WERI-Rb-1 (cell line): ENCODE measurements at regions not wholly inside any gene's neighbourhood (a gene's known extent, or its start where the extent isn't known, plus 50 kb on each side); places are given as distances from the start of the nearest gene placed in this dataset.
"Not testable (repeated sequence)": the region's sequence is repeated elsewhere in the genome, so short reads cannot be mapped to it uniquely, and the experiment has no call there.

Source experiments
- DNase-seq: peaks from one replicate; pipeline ENCODE4 v3.0.0-alpha.2; 2020
- H3K27ac ChIP-seq: fragments of 250-450 bp; sonication (Bioruptor Pico); 2 replicates; pipeline ENCODE4 v1.5.1; 2020; ENCODE audit warnings: mild to moderate bottlenecking, moderate library complexity
- H3K27me3 ChIP-seq: fragments of 250-450 bp; sonication (Bioruptor Pico); 2 replicates; pipeline ENCODE4 v1.5.1; 2021; ENCODE audit warnings: mild to moderate bottlenecking, low read depth, moderate library complexity; ENCODE audit not compliant: insufficient read depth, severe bottlenecking
- H3K36me3 ChIP-seq: fragments of 250-450 bp; sonication (Bioruptor Pico); 2 replicates; pipeline ENCODE4 v1.5.1; 2020; ENCODE audit warnings: mild to moderate bottlenecking, moderate library complexity
- H3K4me3 ChIP-seq: 2 replicates; pipeline ENCODE4 v1.5.1; 2011; ENCODE audit warnings: low read depth, mild to moderate bottlenecking, control low read depth, low read length
- H3K9me3 ChIP-seq: fragments of 250-450 bp; sonication (Bioruptor Pico); 2 replicates; pipeline ENCODE4 v1.5.1; 2021; ENCODE audit warnings: mild to moderate bottlenecking, moderate library complexity; ENCODE audit not compliant: severe bottlenecking
- CTCF ChIP-seq: IDR thresholded peaks from 2 replicates; pipeline ENCODE4 v1.5.1; 2011; ENCODE audit warnings: low read depth, mild to moderate bottlenecking, control low read depth, inconsistent platforms, low read length

- H3K27ac ChIP-seq: no peak overlapping the region
- no peaks in the 10 kb centered on the region for H3K36me3 ChIP-seq
- no peaks in the 10 kb centered on the region for H3K27me3 ChIP-seq
- DNase-seq: no peak
- no peaks in the 10 kb centered on the region for H3K9me3 ChIP-seq
- TF ChIP-seq CTCF: no peak
- H3K4me3 ChIP-seq: no peak overlapping the region
Measured at GRCh38 chr4:64738240-64738639, 329.0 kb upstream of the TECRL start.

- DNase-seq, H3K9me3 ChIP-seq, H3K36me3 ChIP-seq, H3K4me3 ChIP-seq, H3K27me3 ChIP-seq, H3K27ac ChIP-seq: not testable (repeated sequence)
Measured at GRCh38 chr4:64737854-64738138, 328.5 kb upstream of the TECRL start.

DNA sequence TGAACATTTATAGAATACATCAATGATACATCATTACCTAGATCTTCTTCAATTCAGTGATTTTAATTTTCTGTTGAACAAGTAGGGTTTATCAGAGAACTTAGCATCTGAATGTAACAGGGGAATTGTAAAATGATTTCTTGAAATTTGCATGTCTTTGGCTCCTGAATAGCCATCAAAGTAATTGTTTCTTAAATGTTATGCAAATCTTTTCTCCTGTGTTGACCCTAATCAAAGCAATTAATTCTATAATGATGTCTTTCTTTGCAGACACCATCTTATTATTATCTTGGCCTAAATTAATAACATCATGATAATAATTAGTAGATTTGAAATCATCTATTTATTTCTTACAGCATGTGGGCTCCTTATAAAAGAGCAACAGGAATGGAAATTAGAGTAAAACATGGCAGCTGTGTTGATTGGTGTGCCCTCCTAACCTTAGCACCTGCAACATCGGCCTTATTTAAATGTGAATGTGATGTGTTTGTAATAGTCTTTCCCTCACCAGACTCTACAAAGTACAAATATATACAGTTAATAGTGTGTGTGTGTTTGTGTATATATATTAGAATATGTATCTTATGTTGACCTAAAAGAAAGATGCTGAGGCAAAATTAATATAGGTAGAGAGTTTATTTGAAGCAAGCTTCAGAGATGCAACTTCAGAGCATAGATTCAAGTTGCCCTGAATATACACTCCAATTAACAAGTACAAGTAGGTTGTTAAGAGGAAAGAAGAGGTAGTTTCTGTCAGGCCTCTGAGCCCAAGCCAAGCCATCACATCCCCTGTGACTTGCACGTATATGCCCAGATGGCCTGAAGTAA is 328.0 kb upstream of the TECRL start:
- Histone ChIP-seq H3K4me3 (no peak overlapping the region), H3K36me3 (no peaks in the 10 kb centered on the region), H3K27me3 (no peaks in the 10 kb centered on the region), H3K9me3 (no peaks in the 10 kb centered on the region), H3K27ac (no peak overlapping the region)
- DNase-seq: no peak
- TF ChIP-seq CTCF: no peak

DNA sequence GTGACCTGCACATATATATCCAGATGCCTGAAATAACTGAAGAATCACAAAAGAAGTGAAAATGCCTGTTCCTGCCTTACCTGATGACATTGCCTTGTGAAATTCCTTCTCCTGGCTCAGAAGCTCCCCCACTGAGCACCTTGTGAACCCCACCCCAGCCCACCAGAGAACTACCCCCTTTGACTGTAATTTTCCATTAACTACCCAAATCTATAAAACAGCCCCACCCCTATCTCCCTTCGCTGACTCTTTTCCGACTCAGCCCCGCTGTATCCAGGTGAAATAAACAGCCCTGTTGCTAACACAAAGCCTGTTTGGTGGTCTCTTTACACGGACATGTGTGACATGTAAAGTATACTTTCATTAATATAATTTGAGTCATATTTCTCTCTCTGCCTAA is 320.3 kb upstream of the TECRL start:
- peaks cover 2% of the 10 kb centered on the region for H3K9me3 ChIP-seq
- H3K36me3 ChIP-seq: no peaks in the 10 kb centered on the region
- no peak overlapping the region for H3K27ac ChIP-seq
- no peaks in the 10 kb centered on the region for H3K27me3 ChIP-seq
- TF ChIP-seq CTCF: no peak
- no peak for DNase-seq
- no peak overlapping the region for H3K4me3 ChIP-seq

GRCh38 chr4:64727960-64728359 is 318.7 kb upstream of the TECRL start:
- Histone ChIP-seq H3K27ac (no peak overlapping the region), H3K36me3 (no peaks in the 10 kb centered on the region), H3K27me3 (no peaks in the 10 kb centered on the region), H3K9me3 (peaks cover 2% of the 10 kb centered on the region), H3K4me3 (no peak overlapping the region)
- DNase-seq: no peak
- TF ChIP-seq CTCF: no peak

DNA sequence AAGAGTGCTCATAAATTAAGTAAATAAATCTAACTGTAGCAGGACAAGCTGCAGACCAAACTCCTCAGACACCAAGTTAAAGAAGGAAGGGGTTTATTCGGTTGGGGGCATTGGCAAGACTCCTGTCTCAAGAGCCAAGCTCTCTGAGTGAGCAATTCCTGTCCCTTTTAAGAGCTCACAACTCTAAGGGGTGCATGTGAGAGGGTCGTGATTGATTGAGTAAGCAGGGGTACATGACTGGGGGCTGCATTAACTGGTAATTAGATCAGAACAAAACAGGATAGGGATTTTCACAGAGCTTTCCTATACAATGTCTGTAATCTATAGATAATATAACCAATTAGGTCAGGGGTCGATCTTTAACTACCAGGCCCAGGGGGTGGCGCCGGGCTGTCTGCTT is 318.1 kb upstream of the TECRL start:
- not testable (repeated sequence) for H3K9me3 ChIP-seq, H3K27ac ChIP-seq, H3K36me3 ChIP-seq, DNase-seq, H3K27me3 ChIP-seq, H3K4me3 ChIP-seq

DNA sequence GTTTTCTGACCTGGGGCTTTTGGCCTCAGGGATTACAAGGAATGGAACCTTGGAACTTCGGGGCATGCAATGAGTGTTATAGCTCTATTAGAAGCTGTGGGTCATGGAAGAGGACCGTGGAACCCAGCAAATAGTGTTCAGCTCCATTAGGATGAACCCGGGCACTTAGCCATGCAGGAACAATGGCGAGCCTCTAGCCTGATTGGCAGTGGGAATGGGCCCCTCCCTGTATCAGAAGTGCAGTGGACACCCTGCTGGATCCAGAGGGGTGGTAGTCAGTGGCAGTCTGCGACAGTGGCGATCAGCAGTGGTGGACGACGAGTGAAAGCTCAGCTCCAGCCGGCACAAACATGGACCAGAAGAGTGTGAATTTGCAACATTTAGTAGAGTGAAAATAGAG is 315.4 kb upstream of the TECRL start:
- no peak for DNase-seq
- H3K4me3 ChIP-seq: no peak overlapping the region
- H3K27me3 ChIP-seq: no peaks in the 10 kb centered on the region
- no peaks in the 10 kb centered on the region for H3K36me3 ChIP-seq
- no peak for TF ChIP-seq CTCF
- no peaks in the 10 kb centered on the region for H3K9me3 ChIP-seq
- H3K27ac ChIP-seq: no peak overlapping the region
